Immature natural killer cell (primary cell): ENCODE measurements at regions not wholly inside any gene's neighbourhood (a gene's known extent, or its start where the extent isn't known, plus 50 kb on each side); places are given as distances from the start of the nearest gene placed in this dataset.
"Not testable (repeated sequence)": the region's sequence is repeated elsewhere in the genome, so short reads cannot be mapped to it uniquely, and the experiment has no call there.

Experiments used
- DNase-seq, 3 donors: peaks; one replicate each; pipeline ENCODE4 v3.0.0; 2022; ENCODE audit warnings: mixed read lengths in 1 of 3
- H3K27ac Mint-ChIP-seq, 6 donors: one replicate each; pipeline ENCODE4 v1.8.0; 2020; ENCODE audit warnings: mixed read lengths in 6 of 6, mild to moderate bottlenecking in 5 of 6, inconsistent platforms in 4 of 6, moderate library complexity in 3 of 6
- H3K27me3 Mint-ChIP-seq, 3 donors: one replicate each; pipeline ENCODE4 v1.8.0; 2020 to 2021; ENCODE audit warnings: low read depth in 3 of 3, mild to moderate bottlenecking in 3 of 3, mixed read lengths in 3 of 3, moderate library complexity in 3 of 3, inconsistent platforms in 1 of 3
- H3K36me3 Mint-ChIP-seq, 3 donors: one replicate each; pipeline ENCODE4 v1.8.0; 2020; ENCODE audit warnings: mixed read lengths in 3 of 3, inconsistent platforms in 2 of 3, mild to moderate bottlenecking in 2 of 3
- H3K4me1 Mint-ChIP-seq, 2 donors: one replicate each; pipeline ENCODE4 v1.8.0; 2020; ENCODE audit warnings: inconsistent platforms in 2 of 2, mild to moderate bottlenecking in 2 of 2, mixed read lengths in 2 of 2, moderate library complexity in 1 of 2
- H3K4me3 Mint-ChIP-seq, 5 donors: one replicate each; pipeline ENCODE4 v1.8.0; 2020; ENCODE audit warnings: mild to moderate bottlenecking in 5 of 5, mixed read lengths in 5 of 5, inconsistent platforms in 3 of 5, moderate library complexity in 3 of 5
- H3K9me3 Mint-ChIP-seq, 6 donors: one replicate each; pipeline ENCODE4 v1.8.0; 2020; ENCODE audit warnings: mild to moderate bottlenecking in 6 of 6, mixed read lengths in 6 of 6, inconsistent platforms in 4 of 6, moderate library complexity in 3 of 6

- H3K27ac Mint-ChIP-seq, result no peak overlapping the region
- no peak overlapping the region for H3K4me3 Mint-ChIP-seq
- no peaks in the 10 kb centered on the region for H3K4me1 Mint-ChIP-seq
- H3K36me3 Mint-ChIP-seq, result no peaks in the 10 kb centered on the region
- no peak for DNase-seq
- peaks cover 2 to 8% (median 4%) of the 10 kb centered on the region in 3 donors for H3K27me3 Mint-ChIP-seq
- no peaks in the 10 kb centered on the region for H3K9me3 Mint-ChIP-seq
Measured at GRCh38 chr16:88301886-88302285, 80.9 kb upstream of the ZNF469 start.

- Mint-ChIP-seq H3K9me3 (no peaks in the 10 kb centered on the region), H3K4me1 (no peaks in the 10 kb centered on the region), H3K27ac (no peak overlapping the region), H3K4me3 (no peak overlapping the region), H3K27me3 (peaks cover 2 to 12% (median 4%) of the 10 kb centered on the region in 3 donors), H3K36me3 (no peaks in the 10 kb centered on the region)
- no peak for DNase-seq
Measured at GRCh38 chr16:88302666-88303065, 80.1 kb upstream of the ZNF469 start.

GRCh38 chr16:88303405-88303804, 79.4 kb upstream of the ZNF469 start:
- Mint-ChIP-seq H3K27me3 (peaks cover 2 to 13% (median 4%) of the 10 kb centered on the region in 3 donors), H3K36me3 (no peaks in the 10 kb centered on the region), H3K4me1 (no peaks in the 10 kb centered on the region), H3K9me3 (no peaks in the 10 kb centered on the region), H3K27ac (no peak overlapping the region), H3K4me3 (no peak overlapping the region)
- DNase-seq, result no peak

GRCh38 chr16:88303890-88304819, 78.6 kb upstream of the ZNF469 start:
- H3K36me3 Mint-ChIP-seq, result no peaks in the 10 kb centered on the region
- no peak overlapping the region for H3K4me3 Mint-ChIP-seq
- peaks cover 2 to 11% (median 4%) of the 10 kb centered on the region in 3 donors for H3K27me3 Mint-ChIP-seq
- H3K9me3 Mint-ChIP-seq, result no peaks in the 10 kb centered on the region
- H3K27ac Mint-ChIP-seq, result no peak overlapping the region
- H3K4me1 Mint-ChIP-seq, result no peaks in the 10 kb centered on the region
- DNase-seq, result no peak

- DNase-seq, result no peak
- no peak overlapping the region for H3K4me3 Mint-ChIP-seq
Measured at GRCh38 chr16:88305176-88305575, 77.6 kb upstream of the ZNF469 start.

GRCh38 chr16:88306411-88306810, 76.3 kb upstream of the ZNF469 start:
- Mint-ChIP-seq H3K27ac (no peak overlapping the region), H3K27me3 (peaks cover 2 to 16% (median 8%) of the 10 kb centered on the region in 3 donors), H3K36me3 (no peaks in the 10 kb centered on the region), H3K9me3 (no peaks in the 10 kb centered on the region), H3K4me3 (no peak overlapping the region), H3K4me1 (no peaks in the 10 kb centered on the region)
- DNase-seq, result no peak

More at GRCh38 chr16:88305176-88305575, 77.6 kb upstream of the ZNF469 start:
- Mint-ChIP-seq H3K9me3 (no peaks in the 10 kb centered on the region), H3K36me3 (no peaks in the 10 kb centered on the region), H3K27me3 (peaks cover 2 to 16% (median 4%) of the 10 kb centered on the region in 3 donors), H3K4me1 (no peaks in the 10 kb centered on the region), H3K27ac (peak overlapping the region in 1 of 6 donors; percentile 43)

- H3K27ac Mint-ChIP-seq, result no peak overlapping the region
- DNase-seq, result no peak
- no peaks in the 10 kb centered on the region for H3K36me3 Mint-ChIP-seq
- no peak overlapping the region for H3K4me3 Mint-ChIP-seq
- peaks cover 0 to 16% (median 8%) of the 10 kb centered on the region in 3 donors for H3K27me3 Mint-ChIP-seq
- H3K9me3 Mint-ChIP-seq, result no peaks in the 10 kb centered on the region
- no peaks in the 10 kb centered on the region for H3K4me1 Mint-ChIP-seq
Measured at GRCh38 chr16:88306860-88307545, 75.8 kb upstream of the ZNF469 start.

GRCh38 chr16:88308441-88309173, 74.2 kb upstream of the ZNF469 start:
- no peak overlapping the region for H3K4me3 Mint-ChIP-seq
- no peaks in the 10 kb centered on the region for H3K9me3 Mint-ChIP-seq
- peaks cover 2 to 20% (median 8%) of the 10 kb centered on the region in 3 donors for H3K27me3 Mint-ChIP-seq
- no peak for DNase-seq
- no peaks in the 10 kb centered on the region for H3K36me3 Mint-ChIP-seq
- no peaks in the 10 kb centered on the region for H3K4me1 Mint-ChIP-seq
- no peak overlapping the region for H3K27ac Mint-ChIP-seq

- Mint-ChIP-seq H3K27ac (no peak overlapping the region), H3K27me3 (peaks cover 2 to 20% (median 8%) of the 10 kb centered on the region in 3 donors), H3K4me3 (no peak overlapping the region), H3K9me3 (no peaks in the 10 kb centered on the region), H3K36me3 (no peaks in the 10 kb centered on the region), H3K4me1 (no peaks in the 10 kb centered on the region)
- DNase-seq, result no peak
Measured at GRCh38 chr16:88309174-88309907, 73.4 kb upstream of the ZNF469 start.

GRCh38 chr16:88309908-88310265, 72.9 kb upstream of the ZNF469 start:
- H3K36me3 Mint-ChIP-seq, result no peaks in the 10 kb centered on the region
- H3K4me1 Mint-ChIP-seq, result no peaks in the 10 kb centered on the region
- H3K9me3 Mint-ChIP-seq, result no peaks in the 10 kb centered on the region
- no peak overlapping the region for H3K4me3 Mint-ChIP-seq
- H3K27ac Mint-ChIP-seq, result peak overlapping the region in 1 of 6 donors; percentile 12
- DNase-seq, result no peak
- peaks cover 2 to 22% (median 8%) of the 10 kb centered on the region in 3 donors for H3K27me3 Mint-ChIP-seq

GRCh38 chr16:88310796-88311605, 71.8 kb upstream of the ZNF469 start:
- no peak for DNase-seq
- Mint-ChIP-seq H3K9me3 (no peaks in the 10 kb centered on the region), H3K36me3 (no peaks in the 10 kb centered on the region), H3K4me3 (no peak overlapping the region), H3K27ac (no peak overlapping the region), H3K27me3 (peaks cover 2 to 18% (median 4%) of the 10 kb centered on the region in 3 donors), H3K4me1 (no peaks in the 10 kb centered on the region)

- not testable (repeated sequence) for H3K4me1 Mint-ChIP-seq, H3K36me3 Mint-ChIP-seq, H3K9me3 Mint-ChIP-seq, DNase-seq, H3K4me3 Mint-ChIP-seq
- Mint-ChIP-seq H3K27me3 (peaks cover 4 to 17% (median 5%) of the 10 kb centered on the region in 3 donors), H3K27ac (peak overlapping the region in 1 of 6 donors; percentile 25)
Measured at GRCh38 chr16:88311860-88312259, 70.9 kb upstream of the ZNF469 start.

- Mint-ChIP-seq H3K4me1 (no peaks in the 10 kb centered on the region), H3K27me3 (peaks cover 4 to 14% (median 5%) of the 10 kb centered on the region in 3 donors), H3K4me3 (no peak overlapping the region), H3K9me3 (no peaks in the 10 kb centered on the region), H3K36me3 (no peaks in the 10 kb centered on the region), H3K27ac (no peak overlapping the region)
- DNase-seq, result no peak
Measured at GRCh38 chr16:88312732-88313131, 70.0 kb upstream of the ZNF469 start.
